OCI-LY1 (cell line): ENCODE measurements at regions not wholly inside any gene's neighbourhood (a gene's known extent, or its start where the extent isn't known, plus 50 kb on each side); places are given as distances from the start of the nearest gene placed in this dataset.

ENCODE experiments used
- H2AFZ ChIP-seq: fragments of 200-600 bp; sonication (generic), shearing (Covaris generic); 2 replicates; pipeline ENCODE4 v1.6.0; 2014; ENCODE audit warnings: antibody characterized with exemption, mild to moderate bottlenecking, low read length
- H3F3A ChIP-seq: fragments of 200-600 bp; sonication (generic), shearing (Covaris generic); 2 replicates; pipeline ENCODE4 v1.6.0; 2014; ENCODE audit warnings: mild to moderate bottlenecking, antibody characterized with exemption, low read length, moderate library complexity; ENCODE audit not compliant: insufficient read depth
- H3K27ac ChIP-seq: fragments of 200-600 bp; sonication (generic); 2 replicates; pipeline ENCODE4 v1.5.1; 2014; ENCODE audit warnings: low read length, mixed run types, mild to moderate bottlenecking, low read depth; ENCODE audit not compliant: poor library complexity, severe bottlenecking
- H3K27me3 ChIP-seq: fragments of 200-600 bp; sonication (generic); 2 replicates; pipeline ENCODE4 v1.6.0; 2014; ENCODE audit warnings: antibody characterized with exemption, mild to moderate bottlenecking, low read length, moderate library complexity; ENCODE audit not compliant: insufficient read depth
- H3K36me3 ChIP-seq: fragments of 200-600 bp; sonication (generic); 2 replicates; pipeline ENCODE4 v1.6.1; 2014; ENCODE audit warnings: mild to moderate bottlenecking, antibody characterized with exemption, low read length, moderate library complexity, mixed read lengths; ENCODE audit not compliant: insufficient read depth
- H3K4me1 ChIP-seq: fragments of 200-600 bp; sonication (generic); 2 replicates; pipeline ENCODE4 v1.5.1; 2014; ENCODE audit warnings: mild to moderate bottlenecking, low read length, moderate library complexity; ENCODE audit not compliant: insufficient read depth, severe bottlenecking
- H3K4me2 ChIP-seq: fragments of 200-600 bp; sonication (generic), shearing (Covaris generic); 2 replicates; pipeline ENCODE4 v1.6.1; 2014; ENCODE audit warnings: low read length
- H3K4me3 ChIP-seq: fragments of 200-600 bp; sonication (generic); 2 replicates; pipeline ENCODE4 v1.5.1; 2014; ENCODE audit warnings: low read length, low read depth, mild to moderate bottlenecking, mixed read lengths; ENCODE audit not compliant: poor library complexity, severe bottlenecking
- H3K79me2 ChIP-seq: fragments of 200-600 bp; shearing (Covaris generic); 2 replicates; pipeline ENCODE4 v1.6.1; 2016; ENCODE audit warnings: mixed run types, low read length, mixed read lengths; ENCODE audit not compliant: insufficient read depth
- H3K9ac ChIP-seq: fragments of 200-600 bp; sonication (generic), shearing (Covaris generic); 2 replicates; pipeline ENCODE4 v1.6.1; 2014; ENCODE audit warnings: mild to moderate bottlenecking, low read length, mixed read lengths
- H3K9me2 ChIP-seq: fragments of 200-600 bp; sonication (generic), shearing (Covaris generic); 2 replicates; pipeline ENCODE4 v1.6.1; 2014; ENCODE audit warnings: low read depth, mild to moderate bottlenecking, low read length, mixed read lengths
- H3K9me3 ChIP-seq: fragments of 200-600 bp; shearing (Covaris generic); 2 replicates; pipeline ENCODE4 v1.6.1; 2014; ENCODE audit warnings: low read length, mixed read lengths
- H4K20me1 ChIP-seq: fragments of 200-600 bp; sonication (generic), shearing (Covaris generic); 2 replicates; pipeline ENCODE4 v1.6.0; 2016; ENCODE audit warnings: mild to moderate bottlenecking, low read length; ENCODE audit not compliant: insufficient read depth
- EZH2 ChIP-seq: fragments of 200-600 bp; sonication (generic), shearing (Covaris generic); IDR thresholded peaks from 2 replicates; pipeline ENCODE4 v1.8.0; 2017; ENCODE audit warnings: borderline replicate concordance, mixed run types, mild to moderate bottlenecking, antibody characterized with exemption, low read length, moderate library complexity, mixed read lengths
- TF ChIP-seq, protein P1 (sequence below): fragments of 200-600 bp; sonication (generic), shearing (Covaris generic); IDR thresholded peaks from 2 replicates; pipeline ENCODE4 v1.5.1; 2017; ENCODE audit warnings: mild to moderate bottlenecking, antibody characterized with exemption, low read length, moderate library complexity, mixed read lengths

DNA sequence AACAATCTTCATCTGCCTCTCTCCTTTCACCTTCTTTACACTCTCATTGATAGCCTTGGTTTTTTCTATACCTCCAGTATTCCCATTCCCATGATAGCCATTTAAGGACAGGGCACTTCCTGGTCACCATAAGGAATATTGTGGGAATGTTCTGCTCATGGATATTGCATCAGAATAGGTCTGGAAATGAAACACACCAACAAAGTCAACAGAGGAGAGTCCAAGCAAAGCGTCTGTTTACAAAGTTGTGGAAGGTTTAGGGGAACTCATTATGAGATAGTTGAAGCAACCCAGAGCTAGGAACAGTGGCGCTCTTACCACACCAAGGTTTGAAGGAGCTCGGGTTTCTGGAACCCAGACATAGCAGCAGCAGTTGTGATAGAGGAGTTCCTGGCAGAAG lies 150.3 kb upstream of the TNP1 start:
- Histone ChIP-seq H3K36me3 (no peaks in the 10 kb centered on the region), H3K4me3 (no peak overlapping the region)

DNA sequence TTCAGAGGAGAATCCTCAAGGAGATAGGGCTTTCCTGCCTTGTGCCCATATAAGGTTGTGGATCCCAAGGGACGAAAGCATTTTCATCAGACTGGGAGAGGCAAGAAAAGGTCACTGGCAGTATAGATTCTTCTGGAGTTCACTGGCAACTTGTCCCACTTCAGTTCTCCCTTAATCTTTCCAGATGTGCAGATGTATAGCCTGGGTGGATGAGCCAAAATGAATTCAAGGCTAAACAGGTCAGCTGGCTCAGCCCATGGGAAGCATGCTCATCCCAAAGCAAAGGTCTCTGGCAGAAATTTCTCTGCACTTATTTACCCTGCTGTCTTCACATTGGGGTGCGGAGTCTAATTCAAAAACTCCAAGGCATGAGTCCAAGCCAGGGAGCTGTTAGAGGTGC lies 148.9 kb upstream of the TNP1 start:
- no peaks in the 10 kb centered on the region for H3K4me1 ChIP-seq
- H3K4me2 ChIP-seq: no peak overlapping the region
- H3K36me3 ChIP-seq: no peaks in the 10 kb centered on the region
- H3K79me2 ChIP-seq: no peaks in the 10 kb centered on the region
- H3K27ac ChIP-seq: no peak overlapping the region
- H3F3A ChIP-seq: no peaks in the 10 kb centered on the region
- H3K9me3 ChIP-seq: no peaks in the 10 kb centered on the region
- H3K27me3 ChIP-seq: no peaks in the 10 kb centered on the region
- no peak overlapping the region for H3K9ac ChIP-seq
- H2AFZ ChIP-seq: no peak overlapping the region
- TF ChIP-seq, protein P1, sequence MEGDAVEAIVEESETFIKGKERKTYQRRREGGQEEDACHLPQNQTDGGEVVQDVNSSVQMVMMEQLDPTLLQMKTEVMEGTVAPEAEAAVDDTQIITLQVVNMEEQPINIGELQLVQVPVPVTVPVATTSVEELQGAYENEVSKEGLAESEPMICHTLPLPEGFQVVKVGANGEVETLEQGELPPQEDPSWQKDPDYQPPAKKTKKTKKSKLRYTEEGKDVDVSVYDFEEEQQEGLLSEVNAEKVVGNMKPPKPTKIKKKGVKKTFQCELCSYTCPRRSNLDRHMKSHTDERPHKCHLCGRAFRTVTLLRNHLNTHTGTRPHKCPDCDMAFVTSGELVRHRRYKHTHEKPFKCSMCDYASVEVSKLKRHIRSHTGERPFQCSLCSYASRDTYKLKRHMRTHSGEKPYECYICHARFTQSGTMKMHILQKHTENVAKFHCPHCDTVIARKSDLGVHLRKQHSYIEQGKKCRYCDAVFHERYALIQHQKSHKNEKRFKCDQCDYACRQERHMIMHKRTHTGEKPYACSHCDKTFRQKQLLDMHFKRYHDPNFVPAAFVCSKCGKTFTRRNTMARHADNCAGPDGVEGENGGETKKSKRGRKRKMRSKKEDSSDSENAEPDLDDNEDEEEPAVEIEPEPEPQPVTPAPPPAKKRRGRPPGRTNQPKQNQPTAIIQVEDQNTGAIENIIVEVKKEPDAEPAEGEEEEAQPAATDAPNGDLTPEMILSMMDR: no peak
- no peak for TF ChIP-seq EZH2
- H4K20me1 ChIP-seq: no peaks in the 10 kb centered on the region
- H3K4me3 ChIP-seq: no peak overlapping the region
- H3K9me2 ChIP-seq: no peaks in the 10 kb centered on the region

More for the DNA sequence above, 150.3 kb upstream of the TNP1 start:
- Histone ChIP-seq H3K9ac (no peak overlapping the region), H3K27me3 (no peaks in the 10 kb centered on the region), H3K9me2 (no peaks in the 10 kb centered on the region), H3K9me3 (no peaks in the 10 kb centered on the region), H2AFZ (no peak overlapping the region), H3K4me1 (no peaks in the 10 kb centered on the region), H3F3A (no peaks in the 10 kb centered on the region), H3K79me2 (no peaks in the 10 kb centered on the region), H3K4me2 (no peak overlapping the region), H4K20me1 (no peaks in the 10 kb centered on the region), H3K27ac (no peak overlapping the region)
- TF ChIP-seq, protein P1: no peak
- TF ChIP-seq EZH2: no peak

DNA sequence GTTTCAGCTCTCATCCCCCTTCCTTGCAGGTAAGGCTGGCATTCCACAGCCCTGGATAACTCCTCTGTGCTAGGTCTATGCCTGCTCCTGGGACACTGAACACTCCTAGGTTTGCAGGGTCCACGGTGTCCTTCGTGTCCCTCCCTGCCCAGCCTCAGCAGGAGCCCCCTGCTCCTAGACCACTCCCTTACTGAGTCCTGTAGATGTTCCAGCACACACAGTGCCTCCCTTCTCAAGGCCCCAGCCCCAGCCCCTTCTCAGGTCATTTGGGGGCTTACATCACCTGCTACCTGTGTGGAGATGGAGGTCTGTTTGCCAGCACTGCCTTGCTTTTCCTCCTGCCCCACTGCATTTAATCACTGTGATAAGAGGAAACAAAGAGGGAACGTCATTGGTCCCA lies 146.4 kb upstream of the TNP1 start:
- H3K4me2 ChIP-seq: no peak overlapping the region
- no peak overlapping the region for H2AFZ ChIP-seq
- no peaks in the 10 kb centered on the region for H4K20me1 ChIP-seq
- no peaks in the 10 kb centered on the region for H3K27me3 ChIP-seq
- no peak overlapping the region for H3K27ac ChIP-seq
- no peaks in the 10 kb centered on the region for H3F3A ChIP-seq
- TF ChIP-seq EZH2: no peak
- TF ChIP-seq, protein P1: no peak
- no peak overlapping the region for H3K9ac ChIP-seq
- no peaks in the 10 kb centered on the region for H3K79me2 ChIP-seq
- H3K9me3 ChIP-seq: no peaks in the 10 kb centered on the region
- H3K9me2 ChIP-seq: no peaks in the 10 kb centered on the region
- H3K4me3 ChIP-seq: no peak overlapping the region
- no peaks in the 10 kb centered on the region for H3K4me1 ChIP-seq
- H3K36me3 ChIP-seq: no peaks in the 10 kb centered on the region
